ENCODE measurements at regions not wholly inside any gene's neighbourhood (a gene's known extent, or its start where the extent isn't known, plus 50 kb on each side); places are given as distances from the start of the nearest gene placed in this dataset.

GRCh38 chr2:217163987-217164386 lies 304.1 kb upstream of the TNP1 start:
- H3K27me3 Mint-ChIP-seq, result peaks cover 14% of the 10 kb centered on the region
- H3K36me3 Mint-ChIP-seq, result no peaks in the 10 kb centered on the region
- intact Hi-C loops (cut with micrococcal nuclease), result loop anchor here (5.0 kb wide), 1 partner anchor 58 kb away; no protein-coding TSS in a partner anchor
- no peak for DNase-seq
- no peaks in the 10 kb centered on the region for H3K9me3 Mint-ChIP-seq
- POLR2A ChIA-PET, result no interaction called here
- CTCF ChIA-PET, result interaction anchor here (0.7 kb wide), 1 partner anchor 824 kb away, joined by 3 read pairs; no protein-coding TSS in a partner anchor
- H3K4me1 Mint-ChIP-seq (ENCODE audit: low read depth), result peaks cover 11% of the 10 kb centered on the region
- H3K4me3 Mint-ChIP-seq, result no peak overlapping the region
- H3K27ac Mint-ChIP-seq, result no peak overlapping the region

- POLR2A ChIA-PET, result no interaction called here
- H3K36me3 Mint-ChIP-seq, result no peaks in the 10 kb centered on the region
- no peak overlapping the region for H3K4me3 Mint-ChIP-seq
- intact Hi-C loops (cut with micrococcal nuclease), result loop anchor here (5.0 kb wide), 1 partner anchor 60 kb away; no protein-coding TSS in a partner anchor
- CTCF ChIA-PET, result no interaction called here
- H3K4me1 Mint-ChIP-seq (ENCODE audit: low read depth), result peaks cover 11% of the 10 kb centered on the region
- no peaks in the 10 kb centered on the region for H3K9me3 Mint-ChIP-seq
- peak; percentile 46 for DNase-seq
- H3K27ac Mint-ChIP-seq, result no peak overlapping the region
- peaks cover 15% of the 10 kb centered on the region for H3K27me3 Mint-ChIP-seq
These were observed 302.7 kb upstream of the TNP1 start for GRCh38 chr2:217162533-217162932.

GRCh38 chr2:217160978-217161973 lies 301.4 kb upstream of the TNP1 start:
- peaks cover 11% of the 10 kb centered on the region for H3K4me1 Mint-ChIP-seq (ENCODE audit: low read depth)
- ChIA-PET POLR2A (no interaction called here), CTCF (interaction anchor here (1.2 kb wide), 1 partner anchor 552 kb away, joined by 3 read pairs; no protein-coding TSS in a partner anchor)
- H3K27ac Mint-ChIP-seq, result no peak overlapping the region
- no peak for DNase-seq
- H3K36me3 Mint-ChIP-seq, result no peaks in the 10 kb centered on the region
- intact Hi-C loops (cut with micrococcal nuclease), result loop anchor here (5.0 kb wide), 1 partner anchor 61 kb away; no protein-coding TSS in a partner anchor
- H3K27me3 Mint-ChIP-seq, result peaks cover 15% of the 10 kb centered on the region
- H3K9me3 Mint-ChIP-seq, result no peaks in the 10 kb centered on the region
- H3K4me3 Mint-ChIP-seq, result no peak overlapping the region

GRCh38 chr2:217160103-217160743 lies 300.4 kb upstream of the TNP1 start:
- intact Hi-C loops (cut with micrococcal nuclease), result loop anchor here (5.0 kb wide), 1 partner anchor 62 kb away; no protein-coding TSS in a partner anchor
- Mint-ChIP-seq H3K9me3 (no peaks in the 10 kb centered on the region), H3K27me3 (peaks cover 15% of the 10 kb centered on the region), H3K4me1 (ENCODE audit: low read depth) (peaks cover 11% of the 10 kb centered on the region), H3K27ac (no peak overlapping the region), H3K4me3 (no peak overlapping the region), H3K36me3 (no peaks in the 10 kb centered on the region)
- CTCF ChIA-PET, result no interaction called here
- POLR2A ChIA-PET, result no interaction called here
- no peak for DNase-seq

- ChIA-PET CTCF (no interaction called here), POLR2A (no interaction called here)
- Mint-ChIP-seq H3K4me1 (ENCODE audit: low read depth) (peaks cover 11% of the 10 kb centered on the region), H3K27ac (no peak overlapping the region), H3K36me3 (no peaks in the 10 kb centered on the region), H3K27me3 (peaks cover 11% of the 10 kb centered on the region), H3K9me3 (no peaks in the 10 kb centered on the region), H3K4me3 (no peak overlapping the region)
- intact Hi-C loops (cut with micrococcal nuclease), result no loop called here
- no peak for DNase-seq
These were observed 299.1 kb upstream of the TNP1 start for GRCh38 chr2:217158928-217159327.

GRCh38 chr2:217157581-217157980 lies 297.7 kb upstream of the TNP1 start:
- H3K4me3 Mint-ChIP-seq, result no peak overlapping the region
- peaks cover 10% of the 10 kb centered on the region for H3K4me1 Mint-ChIP-seq (ENCODE audit: low read depth)
- no peak for DNase-seq
- no peaks in the 10 kb centered on the region for H3K9me3 Mint-ChIP-seq
- no peaks in the 10 kb centered on the region for H3K36me3 Mint-ChIP-seq
- peaks cover 11% of the 10 kb centered on the region for H3K27me3 Mint-ChIP-seq
- no peak overlapping the region for H3K27ac Mint-ChIP-seq
- intact Hi-C loops (cut with micrococcal nuclease), result no loop called here
- CTCF ChIA-PET, result no interaction called here
- POLR2A ChIA-PET, result no interaction called here

- ChIA-PET CTCF (no interaction called here), POLR2A (no interaction called here)
- DNase-seq, result no peak
- intact Hi-C loops (cut with micrococcal nuclease), result no loop called here
- no peak overlapping the region for H3K4me3 Mint-ChIP-seq
- H3K27me3 Mint-ChIP-seq, result peaks cover 11% of the 10 kb centered on the region
- H3K9me3 Mint-ChIP-seq, result no peaks in the 10 kb centered on the region
- peaks cover 6% of the 10 kb centered on the region for H3K4me1 Mint-ChIP-seq (ENCODE audit: low read depth)
- no peaks in the 10 kb centered on the region for H3K36me3 Mint-ChIP-seq
- H3K27ac Mint-ChIP-seq, result no peak overlapping the region
These were observed 296.9 kb upstream of the TNP1 start for GRCh38 chr2:217156801-217157200.

- no peaks in the 10 kb centered on the region for H3K4me1 Mint-ChIP-seq (ENCODE audit: low read depth)
- H3K36me3 Mint-ChIP-seq, result no peaks in the 10 kb centered on the region
- H3K9me3 Mint-ChIP-seq, result no peaks in the 10 kb centered on the region
- POLR2A ChIA-PET, result no interaction called here
- no peak for DNase-seq
- CTCF ChIA-PET, result no interaction called here
- no peak overlapping the region for H3K4me3 Mint-ChIP-seq
- intact Hi-C loops (cut with micrococcal nuclease), result no loop called here
- no peak overlapping the region for H3K27ac Mint-ChIP-seq
- peaks cover 1% of the 10 kb centered on the region for H3K27me3 Mint-ChIP-seq
These were observed 295.1 kb upstream of the TNP1 start for GRCh38 chr2:217154923-217155322.

- no peak for DNase-seq
- Mint-ChIP-seq H3K27ac (no peak overlapping the region), H3K4me3 (no peak overlapping the region), H3K36me3 (no peaks in the 10 kb centered on the region), H3K4me1 (ENCODE audit: low read depth) (no peaks in the 10 kb centered on the region), H3K9me3 (no peaks in the 10 kb centered on the region), H3K27me3 (peaks cover 2% of the 10 kb centered on the region)
- ChIA-PET CTCF (no interaction called here), POLR2A (no interaction called here)
- intact Hi-C loops (cut with micrococcal nuclease), result no loop called here
These were observed 293.6 kb upstream of the TNP1 start for GRCh38 chr2:217153510-217153909.

GRCh38 chr2:217152831-217153230 lies 293.0 kb upstream of the TNP1 start:
- Mint-ChIP-seq H3K9me3 (no peaks in the 10 kb centered on the region), H3K27me3 (peaks cover 3% of the 10 kb centered on the region), H3K36me3 (no peaks in the 10 kb centered on the region), H3K4me1 (ENCODE audit: low read depth) (no peaks in the 10 kb centered on the region), H3K27ac (no peak overlapping the region), H3K4me3 (no peak overlapping the region)
- CTCF ChIA-PET, result no interaction called here
- intact Hi-C loops (cut with micrococcal nuclease), result no loop called here
- DNase-seq, result no peak
- POLR2A ChIA-PET, result no interaction called here

GRCh38 chr2:217151509-217152206 lies 291.8 kb upstream of the TNP1 start:
- ChIA-PET CTCF (no interaction called here), POLR2A (no interaction called here)
- intact Hi-C loops (cut with micrococcal nuclease), result no loop called here
- no peak overlapping the region for H3K27ac Mint-ChIP-seq
- H3K36me3 Mint-ChIP-seq, result no peaks in the 10 kb centered on the region
- no peak overlapping the region for H3K4me3 Mint-ChIP-seq
- peaks cover 12% of the 10 kb centered on the region for H3K27me3 Mint-ChIP-seq
- H3K9me3 Mint-ChIP-seq, result no peaks in the 10 kb centered on the region
- H3K4me1 Mint-ChIP-seq (ENCODE audit: low read depth), result no peaks in the 10 kb centered on the region
- no peak for DNase-seq

GRCh38 chr2:217150236-217150635 lies 290.4 kb upstream of the TNP1 start:
- POLR2A ChIA-PET, result no interaction called here
- DNase-seq, result no peak
- intact Hi-C loops (cut with micrococcal nuclease), result no loop called here

More at GRCh38 chr2:217150236-217150635, 290.4 kb upstream of the TNP1 start:
- H3K9me3 Mint-ChIP-seq, result no peaks in the 10 kb centered on the region
- peaks cover 13% of the 10 kb centered on the region for H3K27me3 Mint-ChIP-seq
- no peaks in the 10 kb centered on the region for H3K36me3 Mint-ChIP-seq
- no peaks in the 10 kb centered on the region for H3K4me1 Mint-ChIP-seq (ENCODE audit: low read depth)
- no peak overlapping the region for H3K27ac Mint-ChIP-seq
- CTCF ChIA-PET, result no interaction called here
- H3K4me3 Mint-ChIP-seq, result no peak overlapping the region

Data from activated CD4-positive, alpha-beta memory T cell treated with anti-CD3 and anti-CD28 coated beads for 36 hours (primary cell).